Spleen (tissue), 11 donors: ENCODE measurements at regions not wholly inside any gene's neighbourhood (a gene's known extent, or its start where the extent isn't known, plus 50 kb on each side); places are given as distances from the start of the nearest gene placed in this dataset.

Experiments used
- DNase-seq: peaks from one replicate; pipeline ENCODE4 v3.0.0-alpha.2; 2020
- H3K27ac ChIP-seq, 8 donors: fragments of 200-600 bp; sonication (generic) in 7 of 8; 1 replicate in 4 of 8; 2 replicates in 4 of 8; pipeline versions ENCODE4 v1.5.0 to v1.8.0; 2016 to 2021; ENCODE audit warnings: inconsistent platforms in 4 of 8, mild to moderate bottlenecking in 4 of 8, moderate library complexity in 1 of 8
- H3K27me3 ChIP-seq, 7 donors: fragments of 200-600 bp; sonication (generic) in 6 of 7; replicated peaks in 1 of 7; 1 replicate in 4 of 7; 2 replicates in 3 of 7; pipeline versions ENCODE4 v1.5.0 to v1.8.0; 2016 to 2021; ENCODE audit warnings: inconsistent platforms in 3 of 7, mild to moderate bottlenecking in 1 of 7
- H3K36me3 ChIP-seq, 6 donors: fragments of 200-600 bp; sonication (generic) in 5 of 6; 1 replicate in 4 of 6; 2 replicates in 2 of 6; pipeline versions ENCODE4 v1.5.0 to v1.8.0; 2016 to 2021; ENCODE audit warnings: inconsistent platforms in 2 of 6
- H3K4me1 ChIP-seq, 6 donors: fragments of 200-600 bp; sonication (generic) in 5 of 6; 1 replicate in 3 of 6; 2 replicates in 3 of 6; pipeline versions ENCODE4 v1.5.0 to v1.8.0; 2016 to 2021; ENCODE audit warnings: inconsistent platforms in 3 of 6
- H3K4me3 ChIP-seq, 8 donors: fragments of 200-600 bp; sonication (generic) in 7 of 8; 1 replicate in 4 of 8; 2 replicates in 4 of 8; pipeline versions ENCODE4 v1.5.0 to v1.8.0; 2016 to 2021; ENCODE audit warnings: inconsistent platforms in 4 of 8, mild to moderate bottlenecking in 4 of 8, moderate library complexity in 2 of 8
- H3K9me3 ChIP-seq, 8 donors: fragments of 200-600 bp; sonication (generic) in 7 of 8; 1 replicate in 4 of 8; 2 replicates in 4 of 8; pipeline versions ENCODE4 v1.5.0 to v1.8.0; 2016 to 2021; ENCODE audit warnings: inconsistent platforms in 4 of 8
- POLR2A ChIP-seq, 3 donors: fragments of 450-650 bp; IDR thresholded peaks; one replicate each; pipeline ENCODE4 v1.5.1; 2017; ENCODE audit warnings: antibody characterized with exemption in 3 of 3, mild to moderate bottlenecking in 1 of 3
- POLR2AphosphoS5 ChIP-seq, 3 donors: sonication (generic); formaldehyde crosslinking; IDR thresholded peaks; one replicate each; pipeline ENCODE4 v1.5.1; 2017; ENCODE audit warnings: antibody characterized with exemption in 3 of 3
- WGBS, 5 donors: extraction: QIAGEN DNeasy Blood & Tissue Kit in 3 of 5; methylation state at CpG; one replicate each; pipeline versions ENCODE4 v1.1.5 to v1.1.7; 2013 to 2018; 5-methylcytosine and 5-hydroxymethylcytosine counted together
- intact Hi-C: fragments of 100-400 bp; cut with DNase I; formaldehyde crosslinking; loops from one replicate; pipeline ENCODE4 v1.15.0; 2023; ENCODE audit warnings: low total_unique reads
- TF ChIP-seq, protein P1 (sequence below), 11 experiments: fragments of 200-600 bp in 7 of 11; fragments of 450-650 bp in 4 of 11; sonication (generic) in 4 of 11; IDR thresholded peaks in 8 of 11; conservative IDR thresholded peaks in 3 of 11; 1 replicate in 7 of 11; 2 replicates in 4 of 11; pipeline versions ENCODE4 v1.4.0 to v1.8.0; 2016 to 2021; ENCODE audit warnings: antibody characterized with exemption in 11 of 11, inconsistent platforms in 4 of 11, mild to moderate bottlenecking in 1 of 11
- donor health status: healthy with polysubstance abuse.
- donor health status: DM: no; HTN: no; CAD: no; lungs with moderate emphysema.
- donor health status: DM: no; HTN: no; CAD: no.
- donor health status: Bipolar disorder and iron deficiency.
- donor health status: healthy.
- donor health status: DM: no; HTN: no; CAD: no.
- donor health status: DM: yes; HTN: yes; CAD: no.

GRCh38 chr2:118249531-118249930 lies 161.3 kb downstream of the INSIG2 start:
- TF ChIP-seq, protein P1, sequence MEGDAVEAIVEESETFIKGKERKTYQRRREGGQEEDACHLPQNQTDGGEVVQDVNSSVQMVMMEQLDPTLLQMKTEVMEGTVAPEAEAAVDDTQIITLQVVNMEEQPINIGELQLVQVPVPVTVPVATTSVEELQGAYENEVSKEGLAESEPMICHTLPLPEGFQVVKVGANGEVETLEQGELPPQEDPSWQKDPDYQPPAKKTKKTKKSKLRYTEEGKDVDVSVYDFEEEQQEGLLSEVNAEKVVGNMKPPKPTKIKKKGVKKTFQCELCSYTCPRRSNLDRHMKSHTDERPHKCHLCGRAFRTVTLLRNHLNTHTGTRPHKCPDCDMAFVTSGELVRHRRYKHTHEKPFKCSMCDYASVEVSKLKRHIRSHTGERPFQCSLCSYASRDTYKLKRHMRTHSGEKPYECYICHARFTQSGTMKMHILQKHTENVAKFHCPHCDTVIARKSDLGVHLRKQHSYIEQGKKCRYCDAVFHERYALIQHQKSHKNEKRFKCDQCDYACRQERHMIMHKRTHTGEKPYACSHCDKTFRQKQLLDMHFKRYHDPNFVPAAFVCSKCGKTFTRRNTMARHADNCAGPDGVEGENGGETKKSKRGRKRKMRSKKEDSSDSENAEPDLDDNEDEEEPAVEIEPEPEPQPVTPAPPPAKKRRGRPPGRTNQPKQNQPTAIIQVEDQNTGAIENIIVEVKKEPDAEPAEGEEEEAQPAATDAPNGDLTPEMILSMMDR (IDR thresholded peaks at IDR 0.05 in 8 of 11, conservative IDR thresholded peaks at IDR 0.05 in 3 of 11) = no peak
- TF ChIP-seq POLR2AphosphoS5 (IDR thresholded peaks at IDR 0.05) = no peak
- no peak for TF ChIP-seq POLR2A (IDR thresholded peaks at IDR 0.05)
- no peaks in the 10 kb centered on the region for H3K4me1 ChIP-seq
- DNase-seq = no peak
- intact Hi-C loops = no loop called here
- peaks cover 0 to 21% (median 0%) of the 10 kb centered on the region in 7 donors for H3K27me3 ChIP-seq
- H3K4me3 ChIP-seq = no peak overlapping the region
- no peak overlapping the region for H3K27ac ChIP-seq
- H3K36me3 ChIP-seq = no peaks in the 10 kb centered on the region
- H3K9me3 ChIP-seq = no peaks in the 10 kb centered on the region
- WGBS, 5 donors = 37 to 54% (median 46%) methylated on average over 6 of the region's 6 CpGs

DNA sequence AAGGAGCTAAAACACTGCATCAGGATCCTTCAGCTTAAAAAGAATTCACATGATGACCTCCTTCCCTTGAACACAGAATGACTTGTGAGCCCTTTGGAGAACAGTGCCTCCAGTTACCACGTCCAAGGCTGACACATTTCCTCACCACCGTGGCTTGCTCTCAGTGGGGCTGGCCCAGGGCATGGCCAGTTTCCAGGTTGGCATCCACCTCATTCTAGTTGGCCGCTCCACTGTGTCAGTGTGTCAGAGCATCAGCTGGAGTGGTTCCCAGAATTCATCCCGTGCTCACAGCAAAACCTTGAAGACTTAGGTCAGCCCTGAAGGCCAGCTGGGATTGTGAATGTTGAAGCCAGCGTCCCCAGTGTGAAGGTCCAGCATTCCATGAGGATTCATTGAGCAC lies 158.5 kb downstream of the INSIG2 start:
- no peaks in the 10 kb centered on the region for H3K4me1 ChIP-seq
- H3K4me3 ChIP-seq = no peak overlapping the region
- WGBS, 5 donors = 66 to 79% (median 72%) methylated on average over 5 of the region's 5 CpGs
- intact Hi-C loops = no loop called here
- TF ChIP-seq POLR2A (IDR thresholded peaks at IDR 0.05) = no peak
- no peak for TF ChIP-seq POLR2AphosphoS5 (IDR thresholded peaks at IDR 0.05)
- TF ChIP-seq, protein P1 (IDR thresholded peaks at IDR 0.05 in 8 of 11, conservative IDR thresholded peaks at IDR 0.05 in 3 of 11) = no peak
- no peak for DNase-seq
- H3K27ac ChIP-seq = no peak overlapping the region
- H3K36me3 ChIP-seq = no peaks in the 10 kb centered on the region
- H3K9me3 ChIP-seq = no peaks in the 10 kb centered on the region
- peaks cover 0 to 37% (median 0%) of the 10 kb centered on the region in 7 donors for H3K27me3 ChIP-seq

GRCh38 chr2:118246079-118246478 lies 157.8 kb downstream of the INSIG2 start:
- WGBS, 5 donors = 84 to 91% (median 89%) methylated on average over 4 of the region's 4 CpGs
- no peak overlapping the region for H3K27ac ChIP-seq

DNA sequence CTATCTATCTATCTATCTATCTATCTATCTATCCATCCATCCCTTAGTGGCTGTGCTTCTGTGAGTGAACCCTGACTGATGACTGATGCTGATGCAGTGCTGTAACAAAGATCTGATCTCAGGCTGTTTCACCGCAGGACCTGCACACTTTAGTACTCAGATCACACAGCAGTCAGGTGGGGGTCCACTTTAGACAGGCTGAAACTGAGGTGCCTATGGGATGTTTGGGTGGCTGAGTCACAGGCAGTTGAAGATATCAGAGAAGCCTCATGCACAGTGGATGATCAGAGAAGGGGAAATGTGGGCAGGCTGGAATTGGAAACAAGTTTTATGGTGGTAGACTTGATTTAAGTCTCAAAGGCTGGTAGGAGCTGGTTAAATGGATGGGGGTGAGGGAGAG lies 156.4 kb downstream of the INSIG2 start:
- no peak for TF ChIP-seq POLR2AphosphoS5 (IDR thresholded peaks at IDR 0.05)
- TF ChIP-seq POLR2A (IDR thresholded peaks at IDR 0.05) = no peak
- TF ChIP-seq, protein P1 (IDR thresholded peaks at IDR 0.05 in 8 of 11, conservative IDR thresholded peaks at IDR 0.05 in 3 of 11) = no peak
- Histone ChIP-seq H3K4me3 (no peak overlapping the region), H3K27ac (no peak overlapping the region), H3K27me3 (peaks cover 0 to 37% (median 0%) of the 10 kb centered on the region in 7 donors), H3K9me3 (no peaks in the 10 kb centered on the region), H3K36me3 (no peaks in the 10 kb centered on the region), H3K4me1 (no peaks in the 10 kb centered on the region)
- 93 to 100% (median 95%) methylated on average over 1 of the region's 1 CpG for WGBS, 5 donors
- intact Hi-C loops = no loop called here
- DNase-seq = no peak

More at GRCh38 chr2:118246079-118246478, 157.8 kb downstream of the INSIG2 start:
- no peak for DNase-seq
- Histone ChIP-seq H3K4me3 (no peak overlapping the region), H3K27me3 (peaks cover 0 to 37% (median 0%) of the 10 kb centered on the region in 7 donors), H3K4me1 (no peaks in the 10 kb centered on the region), H3K9me3 (no peaks in the 10 kb centered on the region), H3K36me3 (no peaks in the 10 kb centered on the region)
- intact Hi-C loops = no loop called here
- TF ChIP-seq POLR2A (IDR thresholded peaks at IDR 0.05) (no peak), POLR2AphosphoS5 (IDR thresholded peaks at IDR 0.05) (no peak)
- TF ChIP-seq, protein P1 (IDR thresholded peaks at IDR 0.05 in 8 of 11, conservative IDR thresholded peaks at IDR 0.05 in 3 of 11) = no peak
